Inferior parietal cortex (tissue), 1 donor: ENCODE measurements at regions not wholly inside any gene's neighbourhood (a gene's known extent, or its start where the extent isn't known, plus 50 kb on each side); places are given as distances from the start of the nearest gene placed in this dataset.
A peak's percentile ranks its signal among the peaks of the same experiment; 100 is the strongest.

ENCODE experiments used
- DNase-seq: peaks from one replicate; pipeline ENCODE4 v3.0.0-alpha.2; 2016; ENCODE audit errors: extremely low spot score

DNA sequence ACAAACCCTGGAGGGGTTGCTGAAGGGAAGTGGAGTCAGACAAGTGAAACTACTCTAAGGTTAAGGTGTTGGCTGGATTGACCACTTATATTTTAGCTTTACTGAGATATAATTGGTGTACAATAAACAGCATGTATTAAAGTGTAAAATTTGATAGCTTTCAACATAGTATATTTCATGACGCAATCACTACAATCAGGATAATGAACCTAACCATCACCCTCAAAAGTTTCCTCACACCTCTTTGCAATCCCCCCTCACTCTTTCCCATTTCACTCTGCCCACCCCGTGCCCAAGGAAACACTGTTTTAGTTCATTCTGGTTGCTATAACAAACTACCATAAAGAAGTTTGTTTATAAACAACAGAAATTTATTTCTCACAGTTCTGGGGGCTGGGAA, 508.0 kb downstream of the FGF9 start:
- DNase-seq = no peak

DNA sequence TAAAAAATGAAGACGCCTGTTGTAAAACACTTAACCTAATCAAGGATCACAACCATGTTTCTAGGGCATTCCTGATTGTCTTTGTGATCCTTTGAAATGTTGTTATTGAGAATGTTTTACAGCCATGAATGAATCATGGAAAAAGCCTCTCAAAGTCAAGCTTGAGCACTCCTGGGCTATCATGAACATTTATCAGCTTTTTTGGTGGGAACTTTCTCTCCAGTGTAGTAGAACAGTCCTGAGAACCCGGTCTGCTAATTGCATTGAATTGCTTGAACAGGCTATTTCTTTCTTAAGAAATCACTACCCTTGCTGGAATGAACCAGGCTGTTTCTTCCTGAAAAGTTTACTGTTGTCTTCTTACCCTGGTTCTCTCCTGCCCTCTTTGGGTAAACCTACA, 516.5 kb downstream of the FGF9 start:
- DNase-seq = no peak

DNA sequence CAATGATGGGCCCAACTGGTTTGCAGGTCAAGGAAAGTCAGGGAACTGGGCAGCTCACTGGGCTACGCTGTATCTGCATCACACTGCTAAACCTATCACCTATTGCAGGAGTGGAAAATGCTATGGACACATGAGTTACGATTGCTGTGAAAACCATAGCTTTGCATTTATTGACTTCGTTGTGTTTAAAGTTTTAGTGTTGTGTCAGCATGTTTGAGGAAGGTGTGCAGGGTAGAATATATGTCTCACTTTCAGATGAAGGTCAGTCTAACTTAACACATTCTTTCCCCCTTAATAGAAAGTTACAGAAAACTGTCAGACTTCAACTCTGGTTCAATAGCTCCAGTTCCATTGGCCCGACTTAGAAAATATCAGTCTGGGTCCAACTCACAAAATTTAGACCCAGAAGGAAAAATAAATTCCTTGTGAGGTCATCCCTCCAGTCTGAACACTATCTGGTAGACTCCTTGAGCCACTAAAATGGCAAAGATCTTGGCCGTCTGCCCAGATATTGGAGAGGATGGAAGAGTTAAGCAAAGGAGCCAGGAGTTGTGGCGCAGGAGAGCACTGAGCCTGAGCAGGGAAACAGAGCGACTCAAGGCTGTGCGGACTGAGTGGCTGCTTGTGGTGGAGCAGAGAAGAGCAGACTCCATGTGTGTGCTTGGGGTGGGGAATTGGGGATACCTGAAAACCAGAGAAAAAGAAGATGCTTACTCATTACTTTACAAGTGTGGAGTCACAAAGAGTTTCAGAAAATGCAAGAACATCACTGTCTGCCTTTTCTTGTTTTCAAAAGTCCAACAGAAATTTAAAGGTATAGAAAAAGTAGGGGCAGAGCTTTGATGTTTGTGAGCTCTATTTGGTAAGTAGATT, 518.5 kb downstream of the FGF9 start:
- DNase-seq = no peak

DNA sequence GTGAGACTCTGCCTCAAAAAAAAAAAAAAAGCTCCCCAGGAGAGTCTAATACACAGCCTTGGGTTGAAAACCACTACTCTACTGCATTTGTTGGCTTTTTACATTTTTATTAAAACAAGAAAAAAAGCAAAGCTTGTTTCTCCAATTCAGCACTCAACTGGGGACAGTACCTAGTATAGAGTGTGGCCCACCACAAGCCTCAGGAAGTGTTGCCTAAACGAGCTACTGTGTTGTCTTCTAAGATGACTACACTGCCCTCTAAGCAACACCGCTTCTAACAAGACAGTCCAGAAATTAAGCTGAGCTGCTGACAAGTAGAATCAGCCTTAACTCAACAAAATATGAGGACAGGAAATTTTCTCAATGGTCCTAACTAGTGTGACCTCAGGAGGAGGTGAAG, 522.2 kb downstream of the FGF9 start:
- no peak for DNase-seq

DNA sequence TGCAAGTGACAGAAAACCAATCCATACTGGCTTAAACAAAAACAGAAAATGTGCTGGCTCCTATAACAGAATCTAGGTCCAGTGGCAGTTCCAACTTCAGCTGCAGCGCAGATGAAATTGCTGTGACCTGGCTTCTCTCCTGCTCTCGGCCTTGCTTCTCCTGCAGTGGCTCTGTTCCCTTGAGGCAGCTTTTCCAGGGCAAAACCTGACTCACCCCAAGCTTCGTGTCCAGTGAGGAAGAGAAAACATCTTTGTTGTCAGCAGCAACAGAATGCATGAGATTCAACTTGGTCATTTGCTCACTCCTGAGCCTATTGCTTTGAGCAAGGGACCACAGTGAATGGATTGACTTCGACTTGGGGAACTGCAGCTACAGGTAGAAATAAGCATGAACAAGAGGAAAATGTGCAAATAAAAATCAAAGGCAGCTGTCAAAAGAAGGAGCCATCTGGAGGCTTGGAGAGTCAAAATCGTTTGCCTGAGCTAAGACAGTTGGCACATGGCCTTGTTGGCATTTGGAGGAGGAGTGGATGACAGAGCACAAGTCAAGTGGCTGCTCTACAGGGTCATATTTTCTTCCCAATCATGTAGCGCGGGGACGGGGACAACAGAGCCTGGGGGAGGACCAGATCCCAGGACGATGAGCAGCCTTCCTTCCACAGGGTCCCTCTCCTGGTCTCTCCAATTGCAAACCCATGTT, 523.4 kb downstream of the FGF9 start:
- no peak for DNase-seq

DNA sequence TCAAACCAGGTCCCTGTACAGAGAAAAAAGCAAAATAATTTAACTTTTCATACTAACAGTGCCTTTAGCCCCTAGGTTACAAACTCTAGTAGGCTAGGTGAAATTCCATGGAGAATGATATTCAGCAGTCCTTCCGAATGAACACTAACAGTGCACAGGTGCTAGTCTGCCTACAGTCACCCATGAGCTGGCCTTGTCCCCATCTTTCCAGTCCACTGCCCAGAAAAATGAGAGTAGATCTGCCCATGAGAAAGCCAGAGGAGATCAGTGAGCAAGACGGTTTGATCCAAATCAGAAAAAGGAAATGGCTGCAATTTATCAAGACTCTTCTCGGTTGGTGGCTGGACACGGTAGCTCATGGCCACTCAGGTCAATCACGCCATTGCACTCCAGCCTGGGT, 524.9 kb downstream of the FGF9 start:
- DNase-seq = no peak

DNA sequence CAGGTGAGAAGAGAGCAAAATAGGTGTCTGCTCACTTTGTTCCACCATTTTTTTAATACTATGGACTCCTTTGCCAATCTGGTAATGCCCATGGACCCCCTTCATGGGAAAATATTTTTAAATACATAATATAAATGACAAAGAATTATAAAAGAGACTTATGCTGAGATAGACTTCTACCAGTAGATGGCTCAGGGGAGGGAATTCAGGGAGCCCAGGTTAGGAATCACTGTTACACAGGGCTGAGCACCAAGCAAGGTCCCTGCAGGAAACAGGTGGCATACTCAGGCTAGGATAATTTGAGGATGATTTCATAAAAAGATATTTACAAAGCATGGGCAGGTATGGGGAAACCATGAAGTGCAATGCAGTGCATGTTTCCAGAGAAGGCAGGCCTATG, 525.9 kb downstream of the FGF9 start:
- DNase-seq = no peak

DNA sequence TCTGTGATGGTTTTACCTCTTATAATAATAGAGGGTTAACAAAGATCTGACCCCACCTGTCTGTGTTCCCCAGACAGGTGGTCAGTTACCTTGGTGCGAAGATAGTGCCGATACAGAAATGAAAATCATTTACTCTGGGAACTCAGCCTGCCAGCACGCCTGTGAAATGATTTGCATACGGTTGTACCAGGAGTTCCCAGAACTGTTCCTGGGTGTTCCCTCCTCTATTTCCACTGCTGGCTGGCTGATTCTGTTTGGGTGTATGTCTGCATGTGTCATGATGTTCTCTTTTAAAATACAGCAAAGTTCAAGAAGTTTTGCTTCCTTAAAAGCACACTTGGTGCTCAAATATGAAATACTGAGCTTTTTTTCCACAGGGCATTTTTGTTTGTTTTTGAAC, 527.1 kb downstream of the FGF9 start:
- peak; percentile 31 for DNase-seq

DNA sequence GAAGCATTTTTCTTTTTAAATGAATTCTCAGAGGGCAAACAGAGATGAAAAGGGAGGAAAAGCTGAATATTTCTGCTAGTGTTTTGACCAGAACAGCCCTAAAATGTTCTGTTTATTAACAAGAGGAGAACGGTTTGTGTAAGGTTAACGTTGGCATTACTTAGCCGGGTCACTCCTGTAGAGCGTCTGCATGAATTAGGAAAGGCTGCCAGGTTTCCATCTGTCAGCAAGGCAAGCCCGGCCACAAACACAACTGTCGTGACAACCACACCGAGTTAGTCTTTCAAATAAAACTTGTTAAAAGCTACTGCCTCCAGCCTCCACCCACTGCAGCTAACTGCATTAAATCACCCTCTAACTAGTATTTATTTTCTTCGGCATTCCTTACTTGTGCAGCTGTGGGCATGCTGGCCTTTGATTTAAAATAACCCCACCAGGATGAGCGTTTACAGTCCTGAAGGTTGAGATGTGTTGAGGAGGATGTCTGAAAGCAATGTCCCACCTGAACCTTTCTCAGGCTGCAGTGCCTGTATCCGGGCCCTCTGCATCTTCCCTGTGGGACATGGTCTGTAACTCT, 527.9 kb downstream of the FGF9 start:
- DNase-seq = peak; percentile 4

DNA sequence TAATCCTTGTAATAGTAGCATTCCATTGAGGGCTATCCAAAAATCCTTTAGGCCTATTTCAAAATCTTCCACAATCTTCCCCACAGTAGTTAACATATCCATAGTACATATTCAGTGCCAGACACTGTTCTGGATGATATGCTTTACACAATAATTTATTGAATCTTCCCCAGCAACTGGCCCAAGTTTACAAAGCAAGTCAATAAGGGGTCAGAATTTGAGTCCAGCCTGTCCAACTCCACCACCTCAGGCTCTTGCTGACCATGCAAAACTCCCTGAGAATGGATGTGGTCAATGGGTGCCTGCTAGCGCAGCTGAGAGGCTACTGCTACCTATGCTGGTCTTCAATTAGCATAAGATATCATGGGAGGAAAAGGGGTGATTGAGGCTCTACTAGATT, 529.6 kb downstream of the FGF9 start:
- no peak for DNase-seq

DNA sequence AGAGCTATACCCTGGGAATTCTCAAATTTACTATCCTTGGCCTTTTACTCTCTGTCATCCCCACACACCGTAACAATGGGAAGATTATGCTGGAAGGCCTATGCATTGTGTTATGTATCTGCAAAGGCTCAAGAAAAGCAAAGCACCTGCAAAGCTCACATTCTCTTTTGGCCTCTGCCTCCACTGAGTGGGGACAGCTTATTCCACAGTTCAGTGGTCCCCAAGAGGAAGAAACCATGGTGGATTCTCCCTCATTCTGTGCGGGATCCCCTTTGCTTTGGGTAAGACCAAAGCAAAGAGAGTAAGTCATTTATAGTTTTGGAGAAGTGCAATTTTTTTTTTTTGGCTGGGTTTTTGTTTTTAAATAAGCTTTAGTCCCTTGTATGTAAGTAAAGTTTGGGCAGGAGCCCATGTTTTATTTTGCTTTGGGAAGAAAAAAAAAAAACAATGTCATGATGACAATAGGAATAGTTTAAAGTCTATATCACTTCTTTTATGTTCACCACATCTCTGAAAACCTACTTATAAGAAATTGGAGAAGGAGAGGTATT, 530.6 kb downstream of the FGF9 start:
- no peak for DNase-seq

DNA sequence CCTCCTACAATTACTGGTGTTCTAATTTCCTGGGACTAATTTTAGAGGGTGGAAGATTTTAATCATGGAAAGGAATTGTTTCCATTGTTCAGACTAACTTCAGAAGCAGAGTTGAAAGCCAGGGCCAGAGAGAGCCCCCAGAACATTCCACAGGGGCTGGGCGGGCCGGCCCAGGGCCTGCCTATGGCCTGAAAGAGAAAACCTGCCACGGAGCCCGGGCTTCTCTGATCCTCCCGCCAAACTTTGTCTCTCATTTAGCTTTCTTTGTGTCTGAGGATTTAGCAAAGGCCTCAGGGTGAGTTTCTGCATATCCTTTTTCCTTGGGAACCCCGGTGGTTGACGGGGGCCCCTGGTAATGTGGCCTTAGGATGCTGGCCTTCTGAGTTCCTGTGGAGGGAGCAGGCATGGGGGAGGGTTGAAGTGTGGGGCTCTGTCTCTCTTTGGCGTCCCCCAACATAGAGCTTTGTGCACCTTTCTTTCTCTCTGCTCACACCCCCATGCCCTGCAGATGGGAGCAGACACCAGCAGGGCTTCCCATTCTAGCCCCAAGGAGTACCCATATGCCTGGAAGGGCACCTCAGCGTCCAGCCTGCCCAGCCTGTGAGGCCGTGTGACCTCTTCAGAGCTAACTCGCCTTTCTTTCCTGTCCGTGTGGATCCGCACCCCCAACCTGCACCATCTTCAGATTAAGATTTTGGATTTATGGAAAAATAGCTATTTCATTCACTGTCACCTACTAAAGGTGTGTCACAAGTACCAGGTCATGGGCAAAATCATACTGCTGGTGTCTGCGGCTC, 539.5 kb downstream of the FGF9 start:
- DNase-seq = no peak

DNA sequence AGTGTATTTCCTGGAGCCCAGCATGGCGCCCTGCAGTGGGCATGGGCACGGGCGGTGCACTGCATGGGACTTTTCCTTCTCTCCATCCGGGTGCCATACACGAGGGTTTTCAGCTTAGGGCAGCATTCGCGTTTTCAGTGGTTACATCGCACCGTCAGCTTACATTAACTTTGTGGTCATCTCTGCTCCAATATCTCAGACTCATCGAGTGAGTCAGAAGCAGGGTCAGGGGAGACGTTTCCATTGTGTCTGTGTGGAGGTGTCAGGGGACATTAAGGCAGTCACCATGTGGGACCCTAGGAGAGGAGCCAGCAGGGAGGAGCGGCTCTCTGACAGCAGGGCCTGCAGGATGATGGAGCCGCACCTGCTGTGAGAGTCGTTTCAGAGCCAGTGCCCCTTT, 541.0 kb downstream of the FGF9 start:
- DNase-seq = no peak

DNA sequence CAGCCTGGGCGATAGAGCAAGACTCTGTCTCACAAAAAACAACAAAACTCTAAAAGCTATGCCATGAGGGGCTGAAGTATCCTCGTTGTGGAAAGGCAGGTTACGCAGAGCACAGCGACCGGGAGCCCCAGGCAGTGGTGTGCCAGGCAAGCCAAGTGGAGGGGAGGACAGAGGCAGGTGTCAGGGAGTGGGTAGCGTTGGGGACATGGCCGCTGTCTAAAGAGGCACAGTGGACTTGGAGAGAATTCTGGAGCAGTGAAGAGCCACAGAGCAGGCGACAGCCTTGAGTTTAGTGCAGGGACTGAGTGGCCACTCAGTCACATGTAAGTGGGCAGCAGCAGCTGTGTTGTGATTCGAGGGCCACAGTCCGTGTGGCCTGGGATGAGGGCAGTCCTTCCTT, 541.7 kb downstream of the FGF9 start:
- DNase-seq = no peak

DNA sequence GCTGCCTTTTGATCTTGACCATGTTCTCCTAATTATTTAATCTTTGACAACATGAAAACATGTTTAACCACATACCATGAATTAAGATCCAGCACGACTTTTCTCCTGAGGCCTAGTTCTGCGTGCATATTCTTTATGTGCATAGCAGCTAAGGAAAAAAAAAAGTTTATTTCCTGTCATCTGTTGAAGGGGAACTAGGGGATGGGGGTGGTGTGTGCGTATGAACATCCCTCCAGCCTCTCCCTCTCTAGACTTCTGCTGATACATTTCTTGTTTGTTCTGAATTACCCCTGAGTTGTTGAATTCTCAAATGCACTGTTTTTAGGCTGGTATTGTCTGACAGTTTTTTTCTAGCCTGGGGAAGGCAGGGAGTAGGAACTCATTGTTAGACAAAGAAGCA, 543.3 kb downstream of the FGF9 start:
- DNase-seq = no peak

DNA sequence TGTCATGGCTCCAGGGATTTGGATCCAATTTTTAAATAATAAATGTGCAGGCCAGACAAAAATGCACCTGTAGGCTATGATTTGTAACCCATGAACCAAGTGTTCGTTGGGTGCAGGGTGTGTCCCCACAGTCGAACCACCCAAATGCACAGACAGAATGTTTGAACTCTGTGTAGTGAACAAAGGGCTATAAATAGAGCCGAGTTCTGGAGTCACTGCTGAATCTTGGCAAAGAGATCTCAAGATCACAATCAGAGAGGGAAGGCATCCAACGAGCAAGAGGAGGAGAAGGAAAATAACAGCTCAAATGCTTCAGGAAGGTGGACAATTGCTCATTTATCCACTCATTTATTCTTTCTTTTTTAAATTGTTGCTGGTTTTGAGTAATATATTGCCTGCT, 547.9 kb downstream of the FGF9 start:
- DNase-seq = no peak

DNA sequence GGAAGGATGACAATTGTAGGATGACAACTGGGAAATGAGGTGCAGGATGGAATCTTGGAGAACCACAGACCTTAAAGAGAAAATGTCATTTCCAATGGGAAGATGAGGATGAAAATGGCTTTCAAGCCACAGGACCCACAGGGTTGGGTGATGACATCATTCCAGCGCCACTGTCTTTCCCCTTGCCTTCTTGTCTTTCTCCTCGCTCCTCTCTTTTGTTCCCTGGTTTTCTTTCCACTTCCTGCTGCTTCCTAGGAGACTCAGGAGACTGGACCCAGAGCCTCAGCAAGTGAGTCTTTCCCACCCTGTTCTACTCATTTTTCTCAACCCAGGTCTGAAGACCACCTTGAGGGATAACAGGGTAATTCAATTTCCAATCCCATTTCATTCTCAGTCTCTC, 548.8 kb downstream of the FGF9 start:
- DNase-seq = no peak

DNA sequence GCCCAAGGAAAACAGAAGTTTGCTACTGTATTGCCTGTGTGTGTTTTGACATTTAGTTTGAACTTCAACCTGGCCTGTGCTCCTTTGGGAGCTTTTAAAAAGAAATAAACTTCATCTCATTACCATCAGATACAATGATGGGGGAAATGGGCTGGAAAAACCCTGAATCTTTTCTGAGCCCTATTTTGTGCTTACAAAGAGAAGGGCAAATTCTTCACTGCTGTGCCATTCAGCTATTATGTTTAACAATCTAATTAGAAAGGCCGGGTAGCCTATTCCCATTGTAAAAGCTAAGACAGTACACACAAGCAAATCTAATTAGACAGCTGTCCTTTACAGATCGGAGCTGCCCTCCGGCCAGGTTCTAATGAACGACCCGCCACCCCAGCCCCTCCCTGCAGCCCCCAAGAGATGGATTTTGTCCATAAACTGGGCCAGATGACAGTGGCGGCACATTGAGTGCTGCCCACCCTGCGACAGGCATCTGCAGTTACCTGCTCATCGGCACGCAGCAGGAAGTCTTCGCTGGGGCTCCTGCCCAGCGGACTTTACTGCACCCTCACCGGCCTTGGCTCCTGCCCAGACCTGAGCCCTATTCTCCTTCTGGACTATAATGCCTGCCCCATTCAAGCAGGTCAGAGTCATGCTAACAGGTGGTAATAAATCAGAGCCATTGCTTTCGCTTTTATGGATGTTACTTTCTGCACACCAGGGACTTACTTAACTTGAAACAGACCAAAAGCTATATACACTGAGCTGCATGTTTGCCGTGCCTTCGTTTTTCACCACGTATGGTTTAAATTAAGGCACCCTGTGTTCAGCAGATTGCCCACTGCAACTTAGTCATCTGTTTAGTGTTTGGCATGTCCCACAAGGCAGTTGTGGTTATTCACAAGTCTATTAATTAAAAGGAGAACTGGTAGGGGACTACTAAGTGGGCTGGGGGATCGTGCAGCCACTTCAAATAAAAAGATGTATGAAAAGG, 549.6 kb downstream of the FGF9 start:
- DNase-seq = no peak

DNA sequence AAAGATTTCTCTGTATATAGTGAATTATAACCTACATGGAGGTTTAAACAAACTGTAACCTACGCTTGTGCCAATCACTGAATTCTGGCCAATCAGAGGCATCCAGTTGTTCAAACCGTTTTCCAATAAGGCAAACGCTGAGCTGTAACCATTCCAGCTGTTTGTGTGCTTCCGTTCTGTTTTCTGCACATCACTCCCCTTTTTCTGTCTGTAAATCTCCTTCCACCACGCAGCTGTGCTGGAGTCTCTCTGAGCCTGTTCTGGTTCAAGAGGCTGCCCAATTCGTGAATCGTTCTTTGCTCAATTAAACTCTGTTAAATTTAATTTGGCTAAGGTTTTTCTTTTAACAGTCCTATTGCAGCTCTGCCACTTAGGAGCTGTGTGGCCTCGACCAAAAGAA, 552.5 kb downstream of the FGF9 start:
- no peak for DNase-seq

DNA sequence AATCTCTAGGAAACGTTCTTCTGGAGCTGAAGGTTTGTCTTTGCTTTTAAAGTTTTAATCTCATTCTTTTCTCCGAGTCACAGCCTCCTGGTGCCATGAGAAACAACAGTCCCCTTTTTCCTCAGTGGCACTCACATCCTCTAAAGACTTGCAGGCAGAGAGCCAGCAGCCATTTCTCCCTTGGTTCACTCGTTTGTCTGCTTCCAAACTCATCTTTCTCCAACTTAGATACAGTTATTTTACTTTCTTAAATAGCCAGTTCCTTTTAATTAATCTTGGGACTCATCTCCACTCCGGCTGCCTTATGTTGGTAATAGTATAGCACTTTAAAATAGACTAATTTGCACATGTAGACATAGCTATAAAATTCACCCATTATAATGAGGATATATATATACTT, 555.2 kb downstream of the FGF9 start:
- DNase-seq = no peak

DNA sequence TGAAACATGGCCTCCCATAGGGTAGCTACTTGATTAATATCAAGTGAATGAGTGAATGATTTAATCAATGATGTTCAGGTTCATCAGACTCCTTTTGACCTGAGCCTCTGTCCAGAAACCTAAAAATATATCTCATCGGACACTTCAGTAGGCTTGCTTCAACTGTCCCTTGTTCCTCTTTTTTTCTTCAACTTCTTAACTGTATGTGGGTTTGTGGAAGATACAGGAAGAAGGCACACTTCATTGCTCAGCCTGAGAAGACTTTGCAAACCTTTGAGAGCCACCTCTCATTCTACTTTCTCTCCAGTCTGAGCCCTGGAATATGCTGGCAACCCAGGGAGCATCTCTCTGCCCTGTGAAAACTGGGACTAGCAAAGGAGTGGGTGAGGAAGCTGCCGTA, 557.0 kb downstream of the FGF9 start:
- DNase-seq = no peak
